K562 (cell line): ENCODE measurements at regions not wholly inside any gene's neighbourhood (a gene's known extent, or its start where the extent isn't known, plus 50 kb on each side); places are given as distances from the start of the nearest gene placed in this dataset.

Experiments used
- ATAC-seq: fragments of 200-7000 bp; cut with Tn5 transposase; 3 replicates; pipeline ENCODE4 v1.9.1; 2020; ENCODE audit warnings: moderate library complexity
- BruUV-seq: library from RNA; stranded (reverse); fragments of 400-500 nt; replicated peaks from 2 replicates; lab custom pipeline; 2021; lab: Mats Ljungman, UMichigan
- CTCF ChIA-PET: fragments of 300-600 bp; formaldehyde crosslinking; extraction: SDS; loops from one replicate; lab custom pipeline; 2021; ENCODE audit warnings: low intra/inter-chr PET ratio; lab: Yijun Ruan, JAX
- POLR2A ChIA-PET: fragments of 300-600, 350-650 bp; sonication (Branson Sonifier 250); formaldehyde crosslinking; extraction: SDS; loops from one replicate; lab custom pipeline; 2021; ENCODE audit warnings: antibody characterized with exemption, inconsistent platforms; lab: Yijun Ruan, JAX
- DNase-seq, 4 experiments: peaks; one replicate each; pipeline versions ENCODE4 v3.0.0 to v3.0.0-alpha.2; 2011 to 2018; ENCODE audit warnings: low spot score in 3 of 4, mixed read lengths in 3 of 4; ENCODE audit errors: extremely low read depth in 1 of 4
- FAIRE-seq: peaks from 2 replicates; lab custom pipeline; 2011; peaks lifted over from hg19 to GRCh38; lab: Jason Lieb, UNC
- H2AFZ ChIP-seq: 2 replicates; pipeline ENCODE4 v1.6.0; 2011; ENCODE audit warnings: low read depth, low read length, control low read depth, inconsistent platforms
- H3K27ac ChIP-seq: fragments of 200-600 bp; 3 replicates; pipeline ENCODE4 v1.8.0; 2011; ENCODE audit warnings: low read depth, mild to moderate bottlenecking, control low read depth, inconsistent platforms, low read length, moderate library complexity, mixed read lengths; ENCODE audit errors: extremely low read depth
- H3K27me3 ChIP-seq, 2 experiments: fragments of 300-600 bp in 1 of 2; 2 replicates in 1 of 2; 3 replicates in 1 of 2; pipeline versions ENCODE4 v1.6.0 to v1.8.0; 2011; ENCODE audit warnings: inconsistent platforms in 2 of 2, low read length in 2 of 2, mild to moderate bottlenecking in 1 of 2, mixed read lengths in 1 of 2, moderate library complexity in 1 of 2; ENCODE audit not compliant: control insufficient read depth in 2 of 2, insufficient read depth in 2 of 2
- H3K36me3 ChIP-seq: fragments of 300-600 bp; 3 replicates; pipeline ENCODE4 v1.8.0; 2011; ENCODE audit warnings: mild to moderate bottlenecking, low read length, inconsistent platforms; ENCODE audit not compliant: control insufficient read depth, insufficient read depth
- H3K4me1 ChIP-seq, 2 experiments: fragments of 200-600 bp in 1 of 2; replicated peaks in 1 of 2; 2 replicates in 1 of 2; 3 replicates in 1 of 2; pipeline versions ENCODE4 v1.5.1 to v1.8.0; 2011; ENCODE audit warnings: inconsistent platforms in 2 of 2, low read length in 2 of 2, mild to moderate bottlenecking in 1 of 2, mixed read lengths in 1 of 2, moderate library complexity in 1 of 2; ENCODE audit not compliant: control insufficient read depth in 2 of 2, insufficient read depth in 2 of 2
- H3K4me2 ChIP-seq: 2 replicates; pipeline ENCODE4 v1.6.1; 2011; ENCODE audit warnings: low read length, control low read depth, inconsistent platforms, mixed read lengths; ENCODE audit not compliant: insufficient read depth
- H3K4me3 ChIP-seq: fragments of 200-600 bp; sonication (generic), shearing (Covaris generic); 2 replicates; pipeline ENCODE4 v1.5.1; 2016; ENCODE audit warnings: control low read depth, inconsistent platforms
- H3K79me2 ChIP-seq: fragments of 200-600 bp; 3 replicates; pipeline ENCODE4 v1.8.0; 2011; ENCODE audit warnings: low read length, inconsistent platforms; ENCODE audit not compliant: control insufficient read depth, insufficient read depth
- H3K9ac ChIP-seq, 2 experiments: 2 replicates each; pipeline versions ENCODE4 v1.6.0 to v1.6.1; 2011; ENCODE audit warnings: low read depth in 2 of 2, low read length in 2 of 2, control low read depth in 1 of 2, inconsistent platforms in 1 of 2, mild to moderate bottlenecking in 1 of 2, mixed read lengths in 1 of 2; ENCODE audit not compliant: insufficient read depth in 1 of 2
- H3K9me1 ChIP-seq: one replicate; pipeline ENCODE4 v1.6.0; 2011; ENCODE audit warnings: inconsistent platforms, mild to moderate bottlenecking, low read length, moderate library complexity; ENCODE audit not compliant: control insufficient read depth, insufficient read depth
- H3K9me3 ChIP-seq: replicated peaks from 2 replicates; pipeline ENCODE4 v1.5.1; 2011; ENCODE audit warnings: low read depth, low read length, inconsistent platforms; ENCODE audit not compliant: control insufficient read depth, insufficient read depth
- H4K20me1 ChIP-seq: replicated peaks from 2 replicates; pipeline ENCODE4 v1.6.1; 2011; ENCODE audit warnings: low read length, inconsistent platforms, mixed read lengths; ENCODE audit not compliant: control insufficient read depth, insufficient read depth
- CHCHD3 ChIP-seq: fragments of 250-450 bp; sonication (Bioruptor Pico); IDR thresholded peaks from 2 replicates; pipeline ENCODE4 v2.1.2; 2022; ENCODE audit warnings: mild to moderate bottlenecking
- CREM ChIP-seq: IDR thresholded peaks from 2 replicates; pipeline ENCODE4 v1.6.1; 2014; ENCODE audit warnings: antibody characterized with exemption, low read depth
- FOXM1 ChIP-seq, 2 experiments: fragments of 450-650 bp in 1 of 2; sonication (generic) in 1 of 2; formaldehyde crosslinking in 1 of 2; IDR thresholded peaks; 2 replicates each; pipeline versions ENCODE4 v1.6.1 to v1.9.0; 2017 to 2022; ENCODE audit warnings: low read depth in 2 of 2, mild to moderate bottlenecking in 2 of 2, missing genetic modification reagents in 1 of 2, moderate library complexity in 1 of 2
- IRF2 ChIP-seq: sonication (generic); formaldehyde crosslinking; IDR thresholded peaks from 2 replicates; pipeline ENCODE4 v1.8.1; 2022; ENCODE audit warnings: mild to moderate bottlenecking, missing genetic modification reagents
- NUFIP1 ChIP-seq: fragments of 450-650 bp; IDR thresholded peaks from 2 replicates; pipeline ENCODE4 v1.6.1; 2018; ENCODE audit not compliant: partially characterized antibody
- PTBP1 ChIP-seq: fragments of 200-400 bp; formaldehyde crosslinking; IDR thresholded peaks from 2 replicates; pipeline ENCODE4 v1.6.1; 2017; ENCODE audit warnings: low read depth, low read length
- THAP7 ChIP-seq: fragments of 250-450 bp; sonication (Bioruptor Pico); IDR thresholded peaks from 2 replicates; pipeline ENCODE4 v1.5.0; 2021
- ZFP36 ChIP-seq: fragments of 150-350 bp; IDR thresholded peaks from 2 replicates; pipeline ENCODE4 v1.6.1; 2018; ENCODE audit warnings: low read length, low read depth; ENCODE audit not compliant: partially characterized antibody
- WGBS: fragments of 100-300 bp; shearing (Covaris generic); methylation state at CpG from one replicate; pipeline ENCODE4 v1.1.6; 2016; ENCODE audit warnings: low coverage, mixed read lengths; ENCODE audit not compliant: insufficient coverage; ENCODE audit errors: missing lambda C conversion rate; 5-methylcytosine and 5-hydroxymethylcytosine counted together
- in situ Hi-C: fragments of 300-500 bp; cut with MboI; formaldehyde crosslinking; loops from 4 replicates; pipeline ENCODE4 v1.15.0; 2018; ENCODE audit warnings: inconsistent platforms, mixed read lengths
- intact Hi-C: fragments of 100-400 bp; cut with micrococcal nuclease; formaldehyde crosslinking; loops from 2 replicates; pipeline ENCODE4 v1.14.2; 2022
- TF ChIP-seq, protein P1 (sequence below), 2 experiments: fragments of 450-650 bp; IDR thresholded peaks; 2 replicates each; pipeline ENCODE4 v1.6.1; 2018; ENCODE audit warnings: mild to moderate bottlenecking in 2 of 2, low read depth in 1 of 2; ENCODE audit not compliant: partially characterized antibody in 2 of 2
- TF ChIP-seq, protein P2 (sequence below): IDR thresholded peaks from 3 replicates; pipeline ENCODE4 v1.6.1; 2011; ENCODE audit warnings: borderline replicate concordance, mild to moderate bottlenecking, moderate library complexity; ENCODE audit not compliant: insufficient read length; ENCODE audit errors: extremely low read depth

DNA sequence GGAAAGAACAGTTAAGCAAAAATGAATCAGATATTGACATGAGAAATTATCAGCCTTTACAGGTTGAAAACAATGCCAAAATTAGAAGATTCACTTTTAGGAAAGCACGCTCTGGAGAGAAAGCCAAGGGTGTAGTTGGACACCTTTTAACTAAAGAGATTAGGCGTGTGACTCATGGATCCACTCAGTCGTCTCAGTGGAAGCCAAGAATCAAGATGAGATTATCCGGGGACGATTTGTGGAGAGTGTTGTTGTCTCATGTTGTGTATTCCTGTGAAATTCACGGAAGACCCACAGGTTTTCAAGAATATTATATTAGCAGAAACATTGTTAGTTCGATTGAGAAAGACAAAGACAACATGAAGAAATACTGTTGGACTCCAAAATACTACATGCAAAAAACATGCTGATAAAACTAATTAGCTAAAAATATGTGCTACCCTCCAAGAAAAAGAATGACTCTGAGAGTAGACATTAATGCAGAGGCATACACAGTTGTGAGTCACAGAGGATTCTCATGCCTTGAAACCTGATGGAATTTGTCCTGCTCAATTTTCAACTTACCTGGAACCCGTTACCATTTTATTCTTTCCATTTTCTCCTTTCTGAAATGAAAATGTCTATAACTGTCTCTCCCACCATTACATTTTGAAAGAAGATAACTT lies 192.1 kb upstream of the RND3 start:
- Histone ChIP-seq H3K9ac (no peak overlapping the region), H3K4me2 (no peak overlapping the region), H3K27me3 (no peaks in the 10 kb centered on the region), H3K4me3 (no peak overlapping the region), H2AFZ (no peak overlapping the region), H3K27ac (no peak overlapping the region), H3K79me2 (no peaks in the 10 kb centered on the region), H3K36me3 (no peaks in the 10 kb centered on the region), H4K20me1 (no peaks in the 10 kb centered on the region), H3K9me1 (no peaks in the 10 kb centered on the region), H3K4me1 (no peaks in the 10 kb centered on the region), H3K9me3 (no peaks in the 10 kb centered on the region; the same call in 1 of the 2 replicates)
- BruUV-seq: no TSS peak
- no peak for ATAC-seq
- WGBS: 2% methylated on average over 8 of the region's 8 CpGs
- no peak for DNase-seq
- ChIA-PET POLR2A (no interaction called here), CTCF (no interaction called here)
- intact Hi-C loops: no loop called here
- FAIRE-seq: no peak
- in situ Hi-C loops: no loop called here
- TF ChIP-seq NUFIP1 (no peak), PTBP1 (no peak), FOXM1 (IDR thresholded peaks at IDR 0.05; ENCODE audit: low read depth) (no peak), FOXM1 (CRISPR knock-in tag; IDR thresholded peaks at IDR 0.05; ENCODE audit: low read depth) (no peak), ZFP36 (no peak), CREM (no peak), CHCHD3 (CRISPR knock-in tag) (no peak), THAP7 (CRISPR knock-in tag) (no peak), IRF2 (CRISPR knock-in tag) (no peak)
- TF ChIP-seq, protein P1, sequence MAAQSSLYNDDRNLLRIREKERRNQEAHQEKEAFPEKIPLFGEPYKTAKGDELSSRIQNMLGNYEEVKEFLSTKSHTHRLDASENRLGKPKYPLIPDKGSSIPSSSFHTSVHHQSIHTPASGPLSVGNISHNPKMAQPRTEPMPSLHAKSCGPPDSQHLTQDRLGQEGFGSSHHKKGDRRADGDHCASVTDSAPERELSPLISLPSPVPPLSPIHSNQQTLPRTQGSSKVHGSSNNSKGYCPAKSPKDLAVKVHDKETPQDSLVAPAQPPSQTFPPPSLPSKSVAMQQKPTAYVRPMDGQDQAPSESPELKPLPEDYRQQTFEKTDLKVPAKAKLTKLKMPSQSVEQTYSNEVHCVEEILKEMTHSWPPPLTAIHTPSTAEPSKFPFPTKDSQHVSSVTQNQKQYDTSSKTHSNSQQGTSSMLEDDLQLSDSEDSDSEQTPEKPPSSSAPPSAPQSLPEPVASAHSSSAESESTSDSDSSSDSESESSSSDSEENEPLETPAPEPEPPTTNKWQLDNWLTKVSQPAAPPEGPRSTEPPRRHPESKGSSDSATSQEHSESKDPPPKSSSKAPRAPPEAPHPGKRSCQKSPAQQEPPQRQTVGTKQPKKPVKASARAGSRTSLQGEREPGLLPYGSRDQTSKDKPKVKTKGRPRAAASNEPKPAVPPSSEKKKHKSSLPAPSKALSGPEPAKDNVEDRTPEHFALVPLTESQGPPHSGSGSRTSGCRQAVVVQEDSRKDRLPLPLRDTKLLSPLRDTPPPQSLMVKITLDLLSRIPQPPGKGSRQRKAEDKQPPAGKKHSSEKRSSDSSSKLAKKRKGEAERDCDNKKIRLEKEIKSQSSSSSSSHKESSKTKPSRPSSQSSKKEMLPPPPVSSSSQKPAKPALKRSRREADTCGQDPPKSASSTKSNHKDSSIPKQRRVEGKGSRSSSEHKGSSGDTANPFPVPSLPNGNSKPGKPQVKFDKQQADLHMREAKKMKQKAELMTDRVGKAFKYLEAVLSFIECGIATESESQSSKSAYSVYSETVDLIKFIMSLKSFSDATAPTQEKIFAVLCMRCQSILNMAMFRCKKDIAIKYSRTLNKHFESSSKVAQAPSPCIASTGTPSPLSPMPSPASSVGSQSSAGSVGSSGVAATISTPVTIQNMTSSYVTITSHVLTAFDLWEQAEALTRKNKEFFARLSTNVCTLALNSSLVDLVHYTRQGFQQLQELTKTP (IDR thresholded peaks at IDR 0.05; ENCODE audit: low read depth in 1 of 2, partially characterized antibody in 2 of 2): no peak
- TF ChIP-seq, protein P2, sequence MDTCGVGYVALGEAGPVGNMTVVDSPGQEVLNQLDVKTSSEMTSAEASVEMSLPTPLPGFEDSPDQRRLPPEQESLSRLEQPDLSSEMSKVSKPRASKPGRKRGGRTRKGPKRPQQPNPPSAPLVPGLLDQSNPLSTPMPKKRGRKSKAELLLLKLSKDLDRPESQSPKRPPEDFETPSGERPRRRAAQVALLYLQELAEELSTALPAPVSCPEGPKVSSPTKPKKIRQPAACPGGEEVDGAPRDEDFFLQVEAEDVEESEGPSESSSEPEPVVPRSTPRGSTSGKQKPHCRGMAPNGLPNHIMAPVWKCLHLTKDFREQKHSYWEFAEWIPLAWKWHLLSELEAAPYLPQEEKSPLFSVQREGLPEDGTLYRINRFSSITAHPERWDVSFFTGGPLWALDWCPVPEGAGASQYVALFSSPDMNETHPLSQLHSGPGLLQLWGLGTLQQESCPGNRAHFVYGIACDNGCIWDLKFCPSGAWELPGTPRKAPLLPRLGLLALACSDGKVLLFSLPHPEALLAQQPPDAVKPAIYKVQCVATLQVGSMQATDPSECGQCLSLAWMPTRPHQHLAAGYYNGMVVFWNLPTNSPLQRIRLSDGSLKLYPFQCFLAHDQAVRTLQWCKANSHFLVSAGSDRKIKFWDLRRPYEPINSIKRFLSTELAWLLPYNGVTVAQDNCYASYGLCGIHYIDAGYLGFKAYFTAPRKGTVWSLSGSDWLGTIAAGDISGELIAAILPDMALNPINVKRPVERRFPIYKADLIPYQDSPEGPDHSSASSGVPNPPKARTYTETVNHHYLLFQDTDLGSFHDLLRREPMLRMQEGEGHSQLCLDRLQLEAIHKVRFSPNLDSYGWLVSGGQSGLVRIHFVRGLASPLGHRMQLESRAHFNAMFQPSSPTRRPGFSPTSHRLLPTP: no peak
